ENCODE measurements at regions not wholly inside any gene's neighbourhood (a gene's known extent, or its start where the extent isn't known, plus 50 kb on each side); places are given as distances from the start of the nearest gene placed in this dataset.
"Not testable (repeated sequence)": the region's sequence is repeated elsewhere in the genome, so short reads cannot be mapped to it uniquely, and the experiment has no call there.

- no peak overlapping the region for H3K4me3 ChIP-seq (ENCODE audit: low read length)
- no peak for TF ChIP-seq ZNF274 (IDR thresholded peaks at IDR 0.05; ENCODE audit: low read depth, low read length)
Measured at GRCh38 chr12:88698471-88698870, 118.2 kb upstream of the KITLG start.

GRCh38 chr12:88693837-88694445, 113.7 kb upstream of the KITLG start:
- TF ChIP-seq ZNF274 (IDR thresholded peaks at IDR 0.05; ENCODE audit: low read depth, low read length) = no peak

GRCh38 chr12:88691811-88692210, 111.5 kb upstream of the KITLG start:
- no peak overlapping the region for H3K4me3 ChIP-seq (ENCODE audit: low read length)
- TF ChIP-seq ZNF274 (IDR thresholded peaks at IDR 0.05; ENCODE audit: low read depth, low read length) = no peak

More at GRCh38 chr12:88693837-88694445, 113.7 kb upstream of the KITLG start:
- H3K4me3 ChIP-seq (ENCODE audit: low read length) = no peak overlapping the region

GRCh38 chr12:88684610-88685009, 104.3 kb upstream of the KITLG start:
- H3K4me3 ChIP-seq (ENCODE audit: low read length) = no peak overlapping the region
- no peak for TF ChIP-seq ZNF274 (IDR thresholded peaks at IDR 0.05; ENCODE audit: low read depth, low read length)

- no peak overlapping the region for H3K4me3 ChIP-seq (ENCODE audit: low read length)
- no peak for TF ChIP-seq ZNF274 (IDR thresholded peaks at IDR 0.05; ENCODE audit: low read depth, low read length)
Measured at GRCh38 chr12:88684170-88684569, 103.9 kb upstream of the KITLG start.

GRCh38 chr12:88683628-88684027, 103.4 kb upstream of the KITLG start:
- TF ChIP-seq ZNF274 (IDR thresholded peaks at IDR 0.05; ENCODE audit: low read depth, low read length) = no peak
- H3K4me3 ChIP-seq (ENCODE audit: low read length) = no peak overlapping the region

DNA sequence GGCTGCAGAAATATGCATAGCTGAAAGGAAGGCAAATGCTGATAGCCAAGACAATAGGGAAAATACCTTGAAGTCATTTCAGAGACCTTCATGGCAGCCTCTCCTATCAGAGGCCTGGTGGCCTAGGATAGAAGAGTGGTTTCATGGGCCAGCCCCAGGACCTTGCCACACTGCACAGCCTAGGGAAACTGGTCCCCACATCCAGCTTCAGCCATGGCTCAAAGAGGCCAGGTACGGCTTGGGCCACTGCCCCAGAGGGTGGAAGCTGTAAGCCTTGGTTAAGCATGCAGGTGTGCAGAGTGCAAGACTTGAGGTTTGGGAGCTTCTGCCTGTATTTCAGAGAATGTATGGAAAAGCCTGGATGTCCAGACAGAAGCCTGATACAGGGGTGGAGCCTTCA, 101.0 kb upstream of the KITLG start:
- no peak for TF ChIP-seq ZNF274 (IDR thresholded peaks at IDR 0.05; ENCODE audit: low read depth, low read length)
- no peak overlapping the region for H3K4me3 ChIP-seq (ENCODE audit: low read length)

DNA sequence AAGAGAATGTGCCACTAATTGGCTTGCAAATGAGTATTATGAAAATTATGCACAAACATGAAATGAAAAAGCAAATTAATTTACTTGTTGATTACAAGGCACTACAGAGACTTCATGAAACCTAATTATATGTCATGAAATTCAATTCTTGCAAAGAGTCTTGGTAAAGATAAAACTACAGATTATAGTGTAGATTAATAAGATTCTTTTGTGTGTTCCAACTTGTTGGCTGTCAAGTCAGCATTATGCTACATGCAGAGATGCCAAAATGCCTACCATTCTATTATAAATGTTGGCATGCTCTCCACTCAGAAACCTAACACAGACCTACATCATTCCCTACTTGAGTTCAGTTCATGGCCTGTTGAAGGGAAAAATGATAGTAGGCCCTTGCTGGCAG, 97.2 kb upstream of the KITLG start:
- H3K4me3 ChIP-seq (ENCODE audit: low read length) = no peak overlapping the region
- no peak for TF ChIP-seq ZNF274 (IDR thresholded peaks at IDR 0.05; ENCODE audit: low read depth, low read length)

GRCh38 chr12:88667615-88668014, 87.3 kb upstream of the KITLG start:
- not testable (repeated sequence) for H3K4me3 ChIP-seq (ENCODE audit: low read length)

DNA sequence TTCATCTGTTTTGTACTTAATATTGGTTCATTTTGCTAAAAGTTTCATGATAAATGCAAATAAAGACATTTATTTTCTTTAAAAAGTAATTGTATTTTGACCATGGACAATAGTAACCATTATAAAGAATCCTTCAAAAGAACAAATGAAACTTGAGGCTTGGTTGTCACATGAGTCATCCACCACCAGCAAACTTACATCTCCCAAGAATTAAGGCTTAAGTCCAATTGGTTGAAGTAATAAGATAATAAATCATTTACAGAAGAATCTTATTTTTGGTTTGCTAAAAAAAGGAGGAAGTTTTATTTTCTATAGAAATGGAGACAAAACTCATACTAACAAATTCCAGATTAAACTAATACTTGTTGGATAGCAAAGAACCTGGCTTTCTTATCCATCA, 84.8 kb upstream of the KITLG start:
- H3K4me3 ChIP-seq (ENCODE audit: low read length) = no peak overlapping the region
- TF ChIP-seq ZNF274 (IDR thresholded peaks at IDR 0.05; ENCODE audit: low read depth, low read length) = no peak

DNA sequence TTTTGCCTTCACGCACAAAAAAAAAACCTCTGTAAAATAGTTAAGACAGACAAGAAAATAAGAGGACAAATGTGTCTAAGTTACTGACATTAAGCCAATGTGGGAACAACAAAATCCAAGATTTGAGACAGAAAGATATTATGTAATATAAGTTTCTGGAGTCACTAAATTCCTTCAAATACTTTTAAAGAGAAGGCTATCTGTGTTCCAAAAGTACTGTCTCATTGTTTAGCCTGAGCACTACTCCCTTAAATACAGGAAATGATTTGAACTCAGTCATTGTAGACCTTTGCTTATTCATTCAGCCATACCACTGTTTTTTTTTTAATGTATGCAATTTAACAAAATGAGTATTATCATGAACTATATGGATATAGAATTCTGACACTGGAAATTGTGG, 82.7 kb upstream of the KITLG start:
- no peak for TF ChIP-seq ZNF274 (IDR thresholded peaks at IDR 0.05; ENCODE audit: low read depth, low read length)
- no peak overlapping the region for H3K4me3 ChIP-seq (ENCODE audit: low read length)

- TF ChIP-seq ZNF274 (IDR thresholded peaks at IDR 0.05; ENCODE audit: low read depth, low read length) = no peak
- H3K4me3 ChIP-seq (ENCODE audit: low read length) = no peak overlapping the region
Measured at GRCh38 chr12:88662093-88662492, 81.8 kb upstream of the KITLG start.

- TF ChIP-seq ZNF274 (IDR thresholded peaks at IDR 0.05; ENCODE audit: low read depth, low read length) = no peak
- no peak overlapping the region for H3K4me3 ChIP-seq (ENCODE audit: low read length)
Measured at GRCh38 chr12:88658009-88658408, 77.7 kb upstream of the KITLG start.

- TF ChIP-seq ZNF274 (IDR thresholded peaks at IDR 0.05; ENCODE audit: low read depth, low read length) = no peak
- H3K4me3 ChIP-seq (ENCODE audit: low read length) = no peak overlapping the region
Measured at GRCh38 chr12:88650715-88651114, 70.4 kb upstream of the KITLG start.

DNA sequence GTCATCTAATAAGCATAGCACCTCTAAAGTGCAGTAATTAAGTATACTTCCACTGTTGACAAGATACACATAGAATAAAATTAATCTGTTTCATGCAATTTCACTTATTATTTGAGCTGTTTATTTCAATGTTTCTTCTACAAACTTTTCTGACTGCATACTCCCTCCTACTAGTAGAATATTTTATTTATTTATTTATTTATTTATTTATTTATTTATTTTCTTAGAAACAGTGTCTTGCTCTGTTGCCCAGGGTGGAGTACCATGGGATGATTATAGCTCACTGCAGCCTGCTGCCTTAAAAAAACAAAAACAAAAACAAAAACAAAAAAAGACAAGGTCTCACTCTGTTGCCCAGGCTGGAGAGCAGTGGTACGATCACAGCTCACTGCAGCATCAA, 68.4 kb upstream of the KITLG start:
- no peak for TF ChIP-seq ZNF274 (IDR thresholded peaks at IDR 0.05; ENCODE audit: low read depth, low read length)
- no peak overlapping the region for H3K4me3 ChIP-seq (ENCODE audit: low read length)

DNA sequence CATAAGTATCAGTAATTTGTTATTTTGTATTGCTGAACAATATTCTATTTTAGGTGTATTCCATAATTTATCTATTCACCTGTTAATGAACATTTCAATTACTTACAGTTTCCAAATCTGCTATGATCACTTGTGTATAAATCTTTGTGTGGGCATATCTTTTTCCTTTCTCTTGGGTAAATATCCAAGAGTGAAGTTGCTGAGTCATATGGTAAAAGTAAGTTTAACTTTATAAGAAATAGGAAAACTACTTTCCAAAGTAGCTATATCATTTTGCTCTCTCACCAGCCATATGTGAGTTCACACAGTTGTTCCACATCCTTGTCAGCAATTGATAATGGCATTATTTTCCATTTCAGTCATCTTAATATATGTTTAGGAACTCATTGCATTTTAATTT, 66.6 kb upstream of the KITLG start:
- TF ChIP-seq ZNF274 (IDR thresholded peaks at IDR 0.05; ENCODE audit: low read depth, low read length) = no peak
- no peak overlapping the region for H3K4me3 ChIP-seq (ENCODE audit: low read length)

Data from GM08714 (cell line).